GM12873 (cell line): ENCODE measurements at regions not wholly inside any gene's neighbourhood (a gene's known extent, or its start where the extent isn't known, plus 50 kb on each side); places are given as distances from the start of the nearest gene placed in this dataset.

Experiments used
- TF ChIP-seq, protein P1 (sequence below): IDR thresholded peaks from 2 replicates; pipeline ENCODE4 v1.5.1; 2012; ENCODE audit warnings: low read depth, mild to moderate bottlenecking, moderate library complexity, low read length, control low read depth; ENCODE audit not compliant: insufficient read depth; ENCODE audit errors: missing control alignments

DNA sequence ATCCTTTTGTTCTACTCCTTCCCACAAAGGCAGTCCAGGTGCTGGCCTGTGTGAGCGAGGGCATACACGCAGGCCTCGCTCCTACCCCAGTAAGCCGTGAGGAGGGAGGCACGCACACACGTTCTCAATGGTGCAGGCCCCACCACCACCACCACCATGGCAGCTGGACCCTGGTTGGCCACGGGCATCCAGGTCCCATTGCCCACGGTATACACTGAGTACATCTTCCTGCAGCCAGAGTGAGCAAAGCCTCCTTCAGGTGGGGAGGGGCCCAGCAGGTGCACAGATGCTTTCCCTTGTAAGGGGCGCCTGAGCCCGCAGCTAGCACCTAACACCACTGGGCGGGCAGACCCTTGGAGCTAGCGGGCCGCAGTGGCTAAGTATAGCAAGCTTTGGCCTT is 373.3 kb upstream of the MKI67 start:
- TF ChIP-seq, protein P1, sequence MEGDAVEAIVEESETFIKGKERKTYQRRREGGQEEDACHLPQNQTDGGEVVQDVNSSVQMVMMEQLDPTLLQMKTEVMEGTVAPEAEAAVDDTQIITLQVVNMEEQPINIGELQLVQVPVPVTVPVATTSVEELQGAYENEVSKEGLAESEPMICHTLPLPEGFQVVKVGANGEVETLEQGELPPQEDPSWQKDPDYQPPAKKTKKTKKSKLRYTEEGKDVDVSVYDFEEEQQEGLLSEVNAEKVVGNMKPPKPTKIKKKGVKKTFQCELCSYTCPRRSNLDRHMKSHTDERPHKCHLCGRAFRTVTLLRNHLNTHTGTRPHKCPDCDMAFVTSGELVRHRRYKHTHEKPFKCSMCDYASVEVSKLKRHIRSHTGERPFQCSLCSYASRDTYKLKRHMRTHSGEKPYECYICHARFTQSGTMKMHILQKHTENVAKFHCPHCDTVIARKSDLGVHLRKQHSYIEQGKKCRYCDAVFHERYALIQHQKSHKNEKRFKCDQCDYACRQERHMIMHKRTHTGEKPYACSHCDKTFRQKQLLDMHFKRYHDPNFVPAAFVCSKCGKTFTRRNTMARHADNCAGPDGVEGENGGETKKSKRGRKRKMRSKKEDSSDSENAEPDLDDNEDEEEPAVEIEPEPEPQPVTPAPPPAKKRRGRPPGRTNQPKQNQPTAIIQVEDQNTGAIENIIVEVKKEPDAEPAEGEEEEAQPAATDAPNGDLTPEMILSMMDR, result no peak

DNA sequence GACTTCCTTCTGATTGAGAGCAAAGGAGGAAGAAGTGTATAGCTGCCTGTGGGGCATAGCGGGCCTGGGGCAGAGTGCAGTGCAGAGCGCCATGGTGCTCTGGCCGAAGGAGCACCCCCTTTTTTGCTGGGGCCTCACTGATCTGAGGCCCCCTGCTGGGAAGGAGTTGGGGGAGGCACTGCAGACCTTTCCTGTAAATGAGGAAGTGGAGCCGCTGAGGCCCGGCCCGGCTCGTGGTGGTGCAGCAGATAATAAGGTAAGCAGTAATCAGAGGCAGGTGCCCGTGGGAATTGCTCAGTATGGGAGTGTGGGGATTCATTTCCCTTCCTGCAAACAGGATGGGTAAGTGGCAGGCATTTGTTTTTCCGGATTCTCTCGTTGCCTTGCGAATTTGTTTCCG is 373.7 kb upstream of the MKI67 start:
- TF ChIP-seq, protein P1, result no peak

DNA sequence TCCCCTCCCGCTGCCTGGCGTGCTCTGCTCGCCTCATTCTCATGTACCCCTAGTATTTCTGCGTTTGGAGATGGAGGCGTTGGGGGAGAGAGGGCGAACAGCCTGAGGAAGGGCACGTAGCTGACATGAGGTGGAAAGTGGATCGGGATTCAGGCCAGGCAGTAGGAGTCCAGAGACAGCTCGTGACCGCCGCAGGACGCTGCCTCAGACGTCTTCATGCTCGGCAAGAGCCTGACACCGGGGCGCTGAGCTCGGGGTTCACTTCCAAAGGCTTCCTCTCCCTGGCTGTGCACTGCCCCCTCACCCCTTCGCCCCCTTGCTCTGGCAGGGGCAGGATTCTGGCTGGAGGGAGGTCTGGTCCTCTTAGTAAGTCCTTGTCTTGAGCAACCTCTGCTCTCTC is 374.4 kb upstream of the MKI67 start:
- TF ChIP-seq, protein P1, result no peak

DNA sequence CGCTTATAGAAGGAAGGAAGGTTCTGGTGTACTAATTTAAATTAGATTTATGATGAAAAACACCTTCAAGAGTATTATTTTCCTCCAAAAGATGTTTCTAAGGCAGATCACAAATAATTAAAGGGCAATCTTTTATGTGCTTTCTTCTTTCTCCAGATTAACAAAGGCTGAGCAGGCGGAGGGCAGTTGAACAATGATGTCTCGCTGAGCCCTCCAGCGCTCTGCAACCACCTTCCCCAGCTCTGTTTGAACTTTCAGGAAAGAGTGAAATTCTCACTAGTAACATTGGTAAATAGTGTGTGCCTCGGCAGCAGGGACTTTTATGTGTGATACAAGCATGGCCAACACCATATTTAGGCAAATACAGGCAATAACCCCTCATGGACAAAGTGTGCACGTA is 379.1 kb upstream of the MKI67 start:
- TF ChIP-seq, protein P1, result no peak

DNA sequence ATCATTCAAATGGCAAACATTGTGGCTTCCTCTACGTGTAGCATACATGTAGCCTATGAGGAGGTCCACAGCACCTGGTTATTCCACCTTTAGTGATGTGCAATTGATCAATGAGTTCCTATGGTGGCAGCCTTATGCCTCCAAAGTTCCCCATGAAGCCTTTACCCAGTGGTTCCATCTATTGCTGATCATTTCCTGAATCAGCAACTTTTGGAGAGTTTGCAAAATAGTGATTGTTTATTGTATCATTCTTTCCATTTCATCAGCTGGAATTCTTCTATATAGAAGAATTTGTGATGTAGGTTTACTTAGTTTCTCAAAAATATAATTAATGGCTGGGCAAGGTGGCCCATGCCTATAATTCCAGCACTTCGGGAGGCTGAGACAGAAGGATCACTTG is 380.2 kb upstream of the MKI67 start:
- TF ChIP-seq, protein P1, result no peak

DNA sequence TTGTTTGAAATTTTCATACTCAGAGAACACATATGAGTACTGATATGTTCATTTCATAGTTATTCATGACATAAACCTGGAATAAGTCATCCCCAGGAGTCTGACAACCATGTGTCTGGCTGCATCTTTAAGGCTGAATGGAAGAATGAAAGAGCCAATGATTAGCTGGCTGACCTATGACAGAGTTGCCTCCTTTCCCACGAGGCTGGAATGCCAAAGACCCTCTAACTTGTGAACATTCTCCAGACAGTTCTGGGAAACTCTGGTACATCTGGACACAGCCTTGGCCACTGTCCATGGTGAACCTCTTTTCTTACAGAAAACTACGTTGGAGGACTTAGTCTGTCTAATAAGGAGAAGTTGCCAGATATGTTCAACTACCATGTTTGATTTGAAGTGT is 380.8 kb upstream of the MKI67 start:
- TF ChIP-seq, protein P1, result no peak

DNA sequence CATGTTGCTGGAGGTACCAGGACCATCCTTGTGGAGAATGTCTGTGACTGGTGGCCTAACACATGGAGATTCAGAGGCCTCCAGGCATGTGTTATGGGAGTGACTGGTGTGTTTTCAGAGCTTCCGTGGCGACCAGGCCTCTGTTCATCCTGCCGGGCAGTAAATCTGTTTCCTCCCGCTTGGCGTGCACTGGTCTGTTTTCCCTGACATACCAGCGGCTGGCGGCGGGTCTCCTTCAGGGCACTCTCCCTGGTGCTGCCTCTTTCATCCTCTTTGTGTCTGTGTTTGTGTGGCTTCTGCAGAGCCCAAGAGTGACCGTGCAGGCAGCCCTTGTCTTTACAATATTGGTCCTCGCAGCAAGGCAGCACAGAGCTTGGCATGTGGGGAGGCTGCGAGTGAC is 385.1 kb upstream of the MKI67 start:
- TF ChIP-seq, protein P1, result no peak
